Ishikawa (cell line): ENCODE measurements at regions not wholly inside any gene's neighbourhood (a gene's known extent, or its start where the extent isn't known, plus 50 kb on each side); places are given as distances from the start of the nearest gene placed in this dataset.

ENCODE experiments used
- CEBPB ChIP-seq: IDR thresholded peaks from 2 replicates; pipeline ENCODE4 v1.6.1; 2012
- CREB1 ChIP-seq: IDR thresholded peaks from 2 replicates; pipeline ENCODE4 v1.6.1; 2012; ENCODE audit warnings: low read depth
- EGR1 ChIP-seq: IDR thresholded peaks from 2 replicates; pipeline ENCODE4 v1.6.1; 2012
- EP300 ChIP-seq: IDR thresholded peaks from 2 replicates; pipeline ENCODE4 v1.6.1; 2012; ENCODE audit warnings: borderline replicate concordance
- FOXM1 ChIP-seq: IDR thresholded peaks from 2 replicates; pipeline ENCODE4 v1.6.1; 2012; ENCODE audit warnings: low read depth, borderline replicate concordance
- MAX ChIP-seq: IDR thresholded peaks from 2 replicates; pipeline ENCODE4 v1.6.1; 2012
- NFIC ChIP-seq: IDR thresholded peaks from 2 replicates; pipeline ENCODE4 v1.6.1; 2012
- RAD21 ChIP-seq: IDR thresholded peaks from 2 replicates; pipeline ENCODE4 v1.6.1; 2012; ENCODE audit warnings: low read depth
- REST ChIP-seq: IDR thresholded peaks from 2 replicates; pipeline ENCODE4 v1.6.1; 2012; ENCODE audit warnings: low read depth, mild to moderate bottlenecking
- TAF1 ChIP-seq: IDR thresholded peaks from 2 replicates; pipeline ENCODE4 v1.6.1; 2012; ENCODE audit warnings: low read depth, mild to moderate bottlenecking
- TCF12 ChIP-seq: IDR thresholded peaks from 2 replicates; pipeline ENCODE4 v1.6.1; 2012; ENCODE audit warnings: low read depth
- TEAD4 ChIP-seq: IDR thresholded peaks from 2 replicates; pipeline ENCODE4 v1.6.1; 2012
- USF1 ChIP-seq: IDR thresholded peaks from 2 replicates; pipeline ENCODE4 v1.6.1; 2012
- YY1 ChIP-seq: IDR thresholded peaks from 2 replicates; pipeline ENCODE4 v1.6.1; 2012; ENCODE audit warnings: low read depth
- ZBTB7A ChIP-seq: IDR thresholded peaks from 2 replicates; pipeline ENCODE4 v1.6.1; 2012; ENCODE audit warnings: low read depth

GRCh38 chr6:3620389-3620788, 131.1 kb downstream of the PXDC1 start:
- no peak for TF ChIP-seq TEAD4
- TF ChIP-seq EP300: no peak
- no peak for TF ChIP-seq EGR1
- TF ChIP-seq FOXM1: no peak
- TF ChIP-seq USF1: no peak
- no peak for TF ChIP-seq REST
- no peak for TF ChIP-seq RAD21
- no peak for TF ChIP-seq TAF1
- TF ChIP-seq MAX: no peak
- no peak for TF ChIP-seq CEBPB
- TF ChIP-seq CREB1: no peak
- no peak for TF ChIP-seq YY1
- TF ChIP-seq NFIC: no peak
- TF ChIP-seq TCF12: no peak

- TF ChIP-seq ZBTB7A: no peak
- TF ChIP-seq TAF1: no peak
- TF ChIP-seq CREB1: no peak
- TF ChIP-seq REST: no peak
- no peak for TF ChIP-seq EGR1
- no peak for TF ChIP-seq TCF12
- no peak for TF ChIP-seq CEBPB
- no peak for TF ChIP-seq USF1
- no peak for TF ChIP-seq TEAD4
- no peak for TF ChIP-seq FOXM1
- no peak for TF ChIP-seq EP300
- TF ChIP-seq MAX: no peak
- TF ChIP-seq RAD21: no peak
Observed at GRCh38 chr6:3619800-3620199, 131.7 kb downstream of the PXDC1 start.

- TF ChIP-seq NFIC (no peak), TAF1 (no peak), MAX (no peak), ZBTB7A (no peak), YY1 (no peak), CREB1 (no peak), EGR1 (no peak), USF1 (no peak), REST (no peak), CEBPB (no peak), FOXM1 (no peak), TEAD4 (no peak), TCF12 (no peak), RAD21 (no peak), EP300 (no peak)
Observed at GRCh38 chr6:3619201-3619600, 132.3 kb downstream of the PXDC1 start.

- TF ChIP-seq REST (no peak), USF1 (no peak), TAF1 (no peak), EGR1 (no peak), CEBPB (no peak), TCF12 (no peak), FOXM1 (no peak), ZBTB7A (no peak), YY1 (no peak)
Observed at GRCh38 chr6:3618642-3619041, 132.9 kb downstream of the PXDC1 start.
